ENCODE measurements at regions not wholly inside any gene's neighbourhood (a gene's known extent, or its start where the extent isn't known, plus 50 kb on each side); places are given as distances from the start of the nearest gene placed in this dataset.

DNA sequence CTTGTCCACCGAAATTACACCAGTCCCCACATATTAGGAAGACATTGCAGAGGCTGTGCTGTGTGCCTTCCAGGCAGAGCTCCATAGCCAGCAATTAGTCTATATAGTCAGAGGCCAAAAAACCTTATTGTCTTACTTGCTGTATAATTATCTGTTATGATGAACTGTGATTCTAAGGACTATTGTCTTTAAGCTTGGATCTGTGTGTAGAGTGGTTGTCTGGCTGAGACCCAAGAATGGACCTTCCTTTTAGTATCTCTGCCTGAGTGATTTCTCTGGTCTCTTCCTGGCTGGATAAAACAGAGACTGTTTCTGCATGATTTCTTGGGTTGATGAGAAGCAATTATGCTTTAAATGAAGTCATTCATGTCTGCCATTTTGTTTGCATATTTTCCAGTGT, 465.3 kb downstream of the PRKD1 start:
- TF ChIP-seq, protein P1, sequence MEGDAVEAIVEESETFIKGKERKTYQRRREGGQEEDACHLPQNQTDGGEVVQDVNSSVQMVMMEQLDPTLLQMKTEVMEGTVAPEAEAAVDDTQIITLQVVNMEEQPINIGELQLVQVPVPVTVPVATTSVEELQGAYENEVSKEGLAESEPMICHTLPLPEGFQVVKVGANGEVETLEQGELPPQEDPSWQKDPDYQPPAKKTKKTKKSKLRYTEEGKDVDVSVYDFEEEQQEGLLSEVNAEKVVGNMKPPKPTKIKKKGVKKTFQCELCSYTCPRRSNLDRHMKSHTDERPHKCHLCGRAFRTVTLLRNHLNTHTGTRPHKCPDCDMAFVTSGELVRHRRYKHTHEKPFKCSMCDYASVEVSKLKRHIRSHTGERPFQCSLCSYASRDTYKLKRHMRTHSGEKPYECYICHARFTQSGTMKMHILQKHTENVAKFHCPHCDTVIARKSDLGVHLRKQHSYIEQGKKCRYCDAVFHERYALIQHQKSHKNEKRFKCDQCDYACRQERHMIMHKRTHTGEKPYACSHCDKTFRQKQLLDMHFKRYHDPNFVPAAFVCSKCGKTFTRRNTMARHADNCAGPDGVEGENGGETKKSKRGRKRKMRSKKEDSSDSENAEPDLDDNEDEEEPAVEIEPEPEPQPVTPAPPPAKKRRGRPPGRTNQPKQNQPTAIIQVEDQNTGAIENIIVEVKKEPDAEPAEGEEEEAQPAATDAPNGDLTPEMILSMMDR (IDR thresholded peaks at IDR 0.05): no peak
- no peak for TF ChIP-seq POLR2A (IDR thresholded peaks at IDR 0.05)
